HepG2 (cell line): ENCODE measurements at regions not wholly inside any gene's neighbourhood (a gene's known extent, or its start where the extent isn't known, plus 50 kb on each side); places are given as distances from the start of the nearest gene placed in this dataset.
"Not testable (repeated sequence)": the region's sequence is repeated elsewhere in the genome, so short reads cannot be mapped to it uniquely, and the experiment has no call there.

Experiments
- ATAC-seq: fragments of 200-7000 bp; cut with Tn5 transposase; 3 replicates; pipeline ENCODE4 v1.9.1; 2020; ENCODE audit warnings: mild to moderate bottlenecking, moderate library complexity
- BruUV-seq: library from RNA; stranded (reverse); fragments of 400-500 nt; replicated peaks from 2 replicates; lab custom pipeline; 2021; lab: Mats Ljungman, UMichigan
- CTCF ChIA-PET: fragments of 300-600 bp; formaldehyde crosslinking; extraction: SDS; loops from one replicate; lab custom pipeline; 2021; ENCODE audit warnings: low total read pairs, inconsistent platforms, low intra/inter-chr PET ratio; lab: Yijun Ruan, JAX
- POLR2A ChIA-PET: fragments of 350-600 bp; sonication (Branson Sonifier 250); formaldehyde crosslinking; loops from one replicate; lab custom pipeline; 2020; ENCODE audit warnings: antibody characterized with exemption, inconsistent platforms; lab: Yijun Ruan, JAX
- DNase-seq: peaks from one replicate; pipeline ENCODE4 v3.0.0-alpha.2; 2015; ENCODE audit warnings: low spot score
- FAIRE-seq: peaks from 3 replicates; lab custom pipeline; 2011; peaks lifted over from hg19 to GRCh38; lab: Jason Lieb, UNC
- H2AFZ ChIP-seq: one replicate; pipeline ENCODE4 v1.6.1; 2011; ENCODE audit warnings: low read length, inconsistent platforms
- H3K27ac ChIP-seq: fragments of 300-600 bp; 3 replicates; pipeline ENCODE4 v1.8.0; 2011; ENCODE audit warnings: mixed run types, mild to moderate bottlenecking, mixed read lengths, low read length, inconsistent platforms; ENCODE audit not compliant: insufficient read depth; ENCODE audit errors: extremely low read length
- H3K27me3 ChIP-seq, 2 experiments: fragments of 200-600 bp in 1 of 2; 2 replicates in 1 of 2; 3 replicates in 1 of 2; pipeline versions ENCODE4 v1.6.0 to v1.8.0; 2011; ENCODE audit warnings: low read length in 2 of 2, mild to moderate bottlenecking in 2 of 2, moderate library complexity in 2 of 2, inconsistent platforms in 1 of 2; ENCODE audit not compliant: insufficient read depth in 2 of 2, control insufficient read depth in 1 of 2
- H3K36me3 ChIP-seq, 2 experiments: fragments of 200-600 bp in 1 of 2; replicated peaks in 1 of 2; 2 replicates in 1 of 2; 3 replicates in 1 of 2; pipeline versions ENCODE4 v1.5.1 to v1.8.0; 2011; ENCODE audit warnings: low read length in 2 of 2, inconsistent platforms in 1 of 2; ENCODE audit not compliant: insufficient read depth in 2 of 2, control insufficient read depth in 1 of 2
- H3K4me1 ChIP-seq: 2 replicates; pipeline ENCODE4 v1.5.1; 2012; ENCODE audit warnings: low read length, inconsistent platforms; ENCODE audit not compliant: insufficient read depth
- H3K4me2 ChIP-seq: 2 replicates; pipeline ENCODE4 v1.6.0; 2011; ENCODE audit warnings: low read depth, low read length, inconsistent platforms
- H3K4me3 ChIP-seq, 3 experiments: fragments of 200-600 bp in 1 of 3; sonication (generic), shearing (Covaris generic) in 1 of 3; replicated peaks in 1 of 3; 2 replicates each; pipeline ENCODE4 v1.5.1; 2011 to 2016; ENCODE audit warnings: low read length in 3 of 3, inconsistent platforms in 2 of 3, low read depth in 2 of 3, mild to moderate bottlenecking in 2 of 3, control low read depth in 1 of 3, mixed read lengths in 1 of 3; ENCODE audit not compliant: insufficient read depth in 1 of 3
- H3K79me2 ChIP-seq: one replicate; pipeline ENCODE4 v1.6.1; 2011; ENCODE audit warnings: low read length, inconsistent platforms; ENCODE audit not compliant: insufficient read depth
- H3K9ac ChIP-seq: 2 replicates; pipeline ENCODE4 v1.6.0; 2011; ENCODE audit warnings: mild to moderate bottlenecking, low read depth, low read length, inconsistent platforms; ENCODE audit not compliant: insufficient read depth
- H3K9me3 ChIP-seq: 2 replicates; pipeline ENCODE4 v1.5.1; 2012; ENCODE audit warnings: mild to moderate bottlenecking, low read length
- H4K20me1 ChIP-seq: 2 replicates; pipeline ENCODE4 v1.6.0; 2011; ENCODE audit warnings: inconsistent platforms, mild to moderate bottlenecking, low read length, moderate library complexity; ENCODE audit not compliant: insufficient read depth
- CENPX ChIP-seq: sonication (generic); formaldehyde crosslinking; IDR thresholded peaks from 2 replicates; pipeline ENCODE4 v1.9.0; 2021; ENCODE audit warnings: mild to moderate bottlenecking, missing genetic modification reagents, moderate library complexity
- JUN ChIP-seq: sonication (generic); formaldehyde crosslinking; IDR thresholded peaks from 2 replicates; pipeline ENCODE4 v1.4.0; 2020; ENCODE audit warnings: mild to moderate bottlenecking, missing genetic modification reagents
- PITX1 ChIP-seq: sonication (generic); formaldehyde crosslinking; IDR thresholded peaks from 2 replicates; pipeline ENCODE4 v1.5.1; 2020; ENCODE audit warnings: mild to moderate bottlenecking, missing genetic modification reagents
- SP1 ChIP-seq, 2 experiments: fragments of 450-650 bp in 1 of 2; sonication (generic) in 1 of 2; formaldehyde crosslinking in 1 of 2; IDR thresholded peaks; 2 replicates each; pipeline versions ENCODE4 v1.4.0 to v1.6.1; 2016 to 2020; ENCODE audit warnings: missing genetic modification reagents in 1 of 2
- ZFYVE20 ChIP-seq: sonication (generic); formaldehyde crosslinking; IDR thresholded peaks from 2 replicates; pipeline ENCODE4 v1.8.0; 2023; ENCODE audit warnings: low read depth, mild to moderate bottlenecking, moderate library complexity, missing genetic modification reagents, borderline replicate concordance
- ZNF337 ChIP-seq: sonication (generic); formaldehyde crosslinking; IDR thresholded peaks from 2 replicates; pipeline ENCODE4 v1.5.1; 2020; ENCODE audit warnings: missing genetic modification reagents, low read depth, mild to moderate bottlenecking, borderline replicate concordance
- ZNF496 ChIP-seq: sonication (generic); formaldehyde crosslinking; IDR thresholded peaks from 2 replicates; pipeline ENCODE4 v1.8.1; 2023; ENCODE audit warnings: mild to moderate bottlenecking, moderate library complexity, missing genetic modification reagents; ENCODE audit not compliant: insufficient replicate concordance
- ZNF674 ChIP-seq: sonication (generic); formaldehyde crosslinking; IDR thresholded peaks from 2 replicates; pipeline ENCODE4 v1.5.0; 2020; ENCODE audit warnings: low read depth, mild to moderate bottlenecking, missing genetic modification reagents
- ZNF782 ChIP-seq: sonication (generic); formaldehyde crosslinking; IDR thresholded peaks from 2 replicates; pipeline ENCODE4 v1.4.0; 2020; ENCODE audit warnings: missing genetic modification reagents, mild to moderate bottlenecking, borderline replicate concordance
- WGBS: methylation state at CpG from one replicate; pipeline ENCODE4 v1.1.6; 2017; ENCODE audit warnings: low lambda C conversion rate; 5-methylcytosine and 5-hydroxymethylcytosine counted together
- in situ Hi-C: cut with HindIII; loops from 2 replicates; pipeline ENCODE4 v1.10.0; 2017; ENCODE audit warnings: low pct_unique_long_range_greater_than_20kb; ENCODE audit not compliant: extremely low pct_ligation_motif_present
- intact Hi-C: fragments of 100-400 bp; cut with micrococcal nuclease; formaldehyde crosslinking; loops from one replicate; pipeline ENCODE4 v1.10.0; 2022; ENCODE audit not compliant: unreplicated experiment

GRCh38 chr3:154818676-154819255 is 261.4 kb upstream of the MME start:
- no peak for FAIRE-seq

GRCh38 chr3:154810017-154810416 is 270.1 kb upstream of the MME start:
- POLR2A ChIA-PET, H3K4me2 ChIP-seq, CTCF ChIA-PET, DNase-seq, intact Hi-C loops, H3K4me1 ChIP-seq, H3K27ac ChIP-seq, H3K36me3 ChIP-seq, H3K9ac ChIP-seq, ATAC-seq, in situ Hi-C loops, H3K4me3 ChIP-seq, H3K27me3 ChIP-seq, H3K79me2 ChIP-seq, H2AFZ ChIP-seq, BruUV-seq, FAIRE-seq, H4K20me1 ChIP-seq: not testable (repeated sequence)
- H3K9me3 ChIP-seq: peaks cover 22% of the 10 kb centered on the region
- 0% methylated on average over 5 of the region's 5 CpGs for WGBS

More at GRCh38 chr3:154818676-154819255, 261.4 kb upstream of the MME start:
- no peaks in the 10 kb centered on the region for H3K36me3 ChIP-seq
- POLR2A ChIA-PET: no interaction called here
- 0% methylated on average over 2 of the region's 2 CpGs for WGBS
- CTCF ChIA-PET: no interaction called here
- intact Hi-C loops: no loop called here
- no peak overlapping the region for H2AFZ ChIP-seq
- no peaks in the 10 kb centered on the region for H3K4me1 ChIP-seq
- no peaks in the 10 kb centered on the region for H4K20me1 ChIP-seq
- no peak for TF ChIP-seq ZNF782 (CRISPR knock-in tag)
- no peak for TF ChIP-seq ZFYVE20
- no peak for TF ChIP-seq ZNF496 (CRISPR knock-in tag)
- TF ChIP-seq PITX1 (CRISPR knock-in tag): no peak
- no peak for TF ChIP-seq ZNF337 (CRISPR knock-in tag)
- TF ChIP-seq CENPX (CRISPR knock-in tag): no peak
- no peak for TF ChIP-seq SP1 (IDR thresholded peaks at IDR 0.05)
- TF ChIP-seq SP1 (CRISPR knock-in tag; IDR thresholded peaks at IDR 0.05): no peak
- no peak for TF ChIP-seq JUN (CRISPR knock-in tag)
- TF ChIP-seq ZNF674 (CRISPR knock-in tag): no peak
- H3K79me2 ChIP-seq: no peaks in the 10 kb centered on the region
- DNase-seq (no peak), ATAC-seq (no peak)
- no peaks in the 10 kb centered on the region for H3K9me3 ChIP-seq
- H3K4me2 ChIP-seq: no peak overlapping the region
- no TSS peak for BruUV-seq
- no peak overlapping the region for H3K27ac ChIP-seq
- in situ Hi-C loops: no loop called here
- H3K9ac ChIP-seq: no peak overlapping the region
- no peaks in the 10 kb centered on the region for H3K27me3 ChIP-seq
- H3K4me3 ChIP-seq: no peak overlapping the region
